ENCODE measurements at regions not wholly inside any gene's neighbourhood (a gene's known extent, or its start where the extent isn't known, plus 50 kb on each side); places are given as distances from the start of the nearest gene placed in this dataset.
A peak's percentile ranks its signal among the peaks of the same experiment; 100 is the strongest.

GRCh38 chr3:177831361-177831760 lies 634.1 kb upstream of the TBL1XR1 start:
- H3K27ac ChIP-seq = no peak overlapping the region; the same call in 1 of the 2 replicates
- ChIA-PET CTCF (no interaction called here), POLR2A (ENCODE audit: low non-redundant PET) (no interaction called here)
- DNase-seq (ENCODE audit: low spot score) = no peak
- TF ChIP-seq CTCF (conservative IDR thresholded peaks at IDR 0.05; ENCODE audit: low read depth) = no peak

DNA sequence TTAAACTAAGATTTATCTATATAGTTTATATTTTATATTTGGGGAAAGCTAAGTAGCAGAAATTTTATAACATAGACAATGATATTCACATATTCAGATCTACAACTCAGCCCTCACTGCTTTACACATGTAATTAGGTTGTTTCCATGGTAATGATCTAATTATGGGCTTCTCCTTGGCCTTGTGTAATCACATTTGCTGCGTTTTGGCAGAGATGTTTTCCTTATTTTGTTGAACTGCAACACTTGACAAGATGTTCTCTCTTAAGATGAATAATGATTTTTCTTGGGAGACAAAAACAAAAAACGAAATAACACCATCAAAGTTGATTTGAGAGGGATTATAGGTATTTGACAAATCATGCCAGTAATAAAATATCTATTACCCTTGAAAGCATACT lies 635.6 kb upstream of the TBL1XR1 start:
- H3K27ac ChIP-seq = no peak overlapping the region
- CTCF ChIA-PET = no interaction called here
- TF ChIP-seq CTCF (conservative IDR thresholded peaks at IDR 0.05; ENCODE audit: low read depth) = no peak
- no peak for DNase-seq (ENCODE audit: low spot score)
- POLR2A ChIA-PET (ENCODE audit: low non-redundant PET) = no interaction called here

- no peak for DNase-seq (ENCODE audit: low spot score)
- ChIA-PET POLR2A (ENCODE audit: low non-redundant PET) (no interaction called here), CTCF (no interaction called here)
- TF ChIP-seq CTCF (conservative IDR thresholded peaks at IDR 0.05; ENCODE audit: low read depth) = no peak
- H3K27ac ChIP-seq = no peak overlapping the region
Measured at GRCh38 chr3:177833332-177833731, 636.0 kb upstream of the TBL1XR1 start.

- no peak for TF ChIP-seq CTCF (conservative IDR thresholded peaks at IDR 0.05; ENCODE audit: low read depth)
- CTCF ChIA-PET = no interaction called here
- POLR2A ChIA-PET (ENCODE audit: low non-redundant PET) = no interaction called here
- H3K27ac ChIP-seq = no peak overlapping the region
- peak; percentile 20 for DNase-seq (ENCODE audit: low spot score)
Measured at GRCh38 chr3:177835008-177835407, 637.7 kb upstream of the TBL1XR1 start.

GRCh38 chr3:177835917-177836316 lies 638.6 kb upstream of the TBL1XR1 start:
- no peak overlapping the region for H3K27ac ChIP-seq
- peak; percentile 5 for DNase-seq (ENCODE audit: low spot score)
- no peak for TF ChIP-seq CTCF (conservative IDR thresholded peaks at IDR 0.05; ENCODE audit: low read depth)
- CTCF ChIA-PET = interaction anchor here (0.6 kb wide), 1 partner anchor 10 kb away, joined by 5 read pairs; no protein-coding TSS in a partner anchor
- POLR2A ChIA-PET (ENCODE audit: low non-redundant PET) = no interaction called here

DNA sequence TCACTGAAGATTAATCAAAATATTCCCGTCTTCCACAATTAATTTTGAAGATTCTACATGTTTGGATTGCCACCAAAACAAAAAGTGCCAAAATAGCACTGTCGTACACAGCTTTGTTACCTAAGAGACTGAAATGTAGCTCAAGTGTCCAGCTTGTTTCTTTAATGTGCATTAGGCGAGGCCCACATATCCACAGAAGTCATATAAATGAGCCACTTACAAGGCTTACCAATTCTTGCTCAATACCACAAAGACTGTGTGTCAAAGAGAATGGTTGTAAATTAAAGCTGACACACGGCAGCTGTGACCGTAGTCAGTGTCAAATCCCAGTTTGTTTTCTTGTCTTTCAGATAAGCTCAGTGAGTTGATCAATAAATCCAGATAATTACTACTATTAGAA lies 639.4 kb upstream of the TBL1XR1 start:
- POLR2A ChIA-PET (ENCODE audit: low non-redundant PET) = no interaction called here
- no peak for TF ChIP-seq CTCF (conservative IDR thresholded peaks at IDR 0.05; ENCODE audit: low read depth)
- CTCF ChIA-PET = no interaction called here
- H3K27ac ChIP-seq = no peak overlapping the region
- DNase-seq (ENCODE audit: low spot score) = no peak

Measured in RWPE1 (cell line).